Endothelial cell of umbilical vein (primary cell): ENCODE measurements at regions not wholly inside any gene's neighbourhood (a gene's known extent, or its start where the extent isn't known, plus 50 kb on each side); places are given as distances from the start of the nearest gene placed in this dataset.

Experiments used
- BruUV-seq: library from RNA; stranded (reverse); fragments of 400-500 nt; replicated peaks from 2 replicates; lab custom pipeline; 2021; lab: Mats Ljungman, UMichigan
- CTCF ChIA-PET: fragments of 300-600, 350-600 bp; sonication (Branson Sonifier 250); formaldehyde crosslinking; loops from one replicate; lab custom pipeline; 2021; ENCODE audit warnings: antibody characterized with exemption, inconsistent platforms; lab: Charles Lee
- POLR2A ChIA-PET: fragments of 300-600, 350-600 bp; sonication (Branson Sonifier 250); formaldehyde crosslinking; loops from one replicate; lab custom pipeline; 2021; ENCODE audit warnings: antibody characterized with exemption, inconsistent platforms; lab: Charles Lee
- DNase-seq: peaks from one replicate; pipeline ENCODE4 v3.0.0-alpha.2; 2011; ENCODE audit warnings: low read depth, low spot score
- FAIRE-seq: peaks from 2 replicates; lab custom pipeline; 2011; peaks lifted over from hg19 to GRCh38; lab: Jason Lieb, UNC
- H2AFZ ChIP-seq: 2 replicates; pipeline ENCODE4 v1.6.0; 2012; ENCODE audit warnings: low read depth, low read length, control low read depth, inconsistent platforms
- H3K27ac ChIP-seq: 2 replicates; pipeline ENCODE4 v1.5.1; 2011; ENCODE audit warnings: low read depth, mild to moderate bottlenecking, control low read depth, low read length, moderate library complexity; ENCODE audit not compliant: insufficient read depth
- H3K27me3 ChIP-seq, 2 experiments: 2 replicates each; pipeline versions ENCODE4 v1.6.0 to v1.6.1; 2011; ENCODE audit warnings: low read length in 2 of 2, mixed read lengths in 1 of 2; ENCODE audit not compliant: control insufficient read depth in 2 of 2, insufficient read depth in 2 of 2
- H3K36me3 ChIP-seq, 2 experiments: 2 replicates in 1 of 2; 3 replicates in 1 of 2; pipeline ENCODE4 v1.5.1; 2011; ENCODE audit warnings: low read length in 2 of 2, mild to moderate bottlenecking in 1 of 2, moderate library complexity in 1 of 2; ENCODE audit not compliant: control insufficient read depth in 2 of 2, insufficient read depth in 2 of 2; ENCODE audit errors: extremely low read depth in 1 of 2
- H3K4me1 ChIP-seq: 3 replicates; pipeline ENCODE4 v1.5.1; 2011; ENCODE audit warnings: mild to moderate bottlenecking, low read length; ENCODE audit not compliant: control insufficient read depth, insufficient read depth; ENCODE audit errors: extremely low read depth
- H3K4me2 ChIP-seq: 2 replicates; pipeline ENCODE4 v1.6.1; 2011; ENCODE audit warnings: low read length, control low read depth, mixed read lengths; ENCODE audit not compliant: insufficient read depth
- H3K4me3 ChIP-seq, 3 experiments: fragments of 200-600 bp in 1 of 3; sonication (generic), shearing (Covaris generic) in 1 of 3; replicated peaks in 1 of 3; 2 replicates each; pipeline ENCODE4 v1.5.1; 2011 to 2016; ENCODE audit warnings: control low read depth in 3 of 3, low read length in 3 of 3, mild to moderate bottlenecking in 2 of 3, inconsistent platforms in 1 of 3, low read depth in 1 of 3, moderate library complexity in 1 of 3; ENCODE audit not compliant: insufficient read depth in 1 of 3
- H3K79me2 ChIP-seq: 2 replicates; pipeline ENCODE4 v1.6.0; 2012; ENCODE audit warnings: low read length, inconsistent platforms; ENCODE audit not compliant: control insufficient read depth, insufficient read depth
- H3K9ac ChIP-seq: replicated peaks from 2 replicates; pipeline ENCODE3; 2011; ENCODE audit warnings: low read length, control low read depth; ENCODE audit not compliant: insufficient read depth; ENCODE audit errors: extremely low read depth
- H3K9me1 ChIP-seq: replicated peaks from 3 replicates; pipeline ENCODE4 v1.6.0; 2011; ENCODE audit warnings: mild to moderate bottlenecking, low read length; ENCODE audit not compliant: control insufficient read depth, insufficient read depth; ENCODE audit errors: extremely low read depth
- H3K9me3 ChIP-seq: replicated peaks from 2 replicates; pipeline ENCODE4 v1.5.1; 2012; ENCODE audit warnings: low read length, inconsistent platforms; ENCODE audit not compliant: control insufficient read depth, insufficient read depth
- H4K20me1 ChIP-seq: replicated peaks from 2 replicates; pipeline ENCODE3; 2011; ENCODE audit warnings: mild to moderate bottlenecking, low read length; ENCODE audit not compliant: control insufficient read depth, insufficient read depth; ENCODE audit errors: extremely low read depth
- CTCF ChIP-seq, 2 donors: IDR thresholded peaks; 1 replicate in 1 of 2; 2 replicates in 1 of 2; pipeline ENCODE4 v1.5.1; 2011; ENCODE audit warnings: low read length in 2 of 2, mild to moderate bottlenecking in 2 of 2, moderate library complexity in 2 of 2, control low read depth in 1 of 2, inconsistent platforms in 1 of 2, low read depth in 1 of 2; ENCODE audit not compliant: insufficient read depth in 1 of 2; ENCODE audit errors: extremely low read depth in 1 of 2
- EZH2 ChIP-seq: IDR thresholded peaks from 2 replicates; pipeline ENCODE4 v1.6.1; 2012; ENCODE audit warnings: borderline replicate concordance, low read depth, mild to moderate bottlenecking, moderate library complexity, low read length, inconsistent platforms; ENCODE audit not compliant: severe bottlenecking
- FOS ChIP-seq: IDR thresholded peaks from 2 replicates; pipeline ENCODE4 v1.6.1; 2011; ENCODE audit warnings: mild to moderate bottlenecking, low read length, moderate library complexity, borderline replicate concordance; ENCODE audit not compliant: insufficient read depth
- GATA2 ChIP-seq: IDR thresholded peaks from 2 replicates; pipeline ENCODE4 v1.7.0; 2011; ENCODE audit warnings: low read depth, mild to moderate bottlenecking, moderate library complexity, mixed read lengths, low read length; ENCODE audit not compliant: insufficient read length, insufficient read depth
- JUN ChIP-seq: IDR thresholded peaks from 2 replicates; pipeline ENCODE4 v1.6.1; 2011; ENCODE audit warnings: borderline replicate concordance, low read depth; ENCODE audit not compliant: insufficient read length, insufficient read depth
- MAX ChIP-seq: IDR thresholded peaks from 2 replicates; pipeline ENCODE4 v1.6.1; 2011; ENCODE audit not compliant: insufficient read depth, insufficient read length
- MYC ChIP-seq: IDR thresholded peaks from one replicate; pipeline ENCODE4 v1.6.1; 2011; ENCODE audit warnings: mild to moderate bottlenecking, low read depth, low read length
- POLR2A ChIP-seq: IDR thresholded peaks from 2 replicates; pipeline ENCODE4 v1.6.1; 2012; ENCODE audit warnings: low read depth, mild to moderate bottlenecking, control low read depth, low read length
- POLR2AphosphoS5 ChIP-seq: IDR thresholded peaks from 2 replicates; pipeline ENCODE4 v1.6.1; 2012; ENCODE audit warnings: low read depth, mild to moderate bottlenecking, control low read depth, low read length, moderate library complexity; ENCODE audit not compliant: insufficient read depth
- dilution Hi-C: fragments of 300-500 bp; cut with MboI; formaldehyde crosslinking; loops from one replicate; pipeline ENCODE4 v1.15.0; 2019; ENCODE audit warnings: low sequenced_read_pairs; ENCODE audit not compliant: extremely low pct_ligation_motif_present
- intact Hi-C: fragments of 100-400 bp; cut with micrococcal nuclease; formaldehyde crosslinking; loops from one replicate; pipeline ENCODE4 v1.10.0; 2022

GRCh38 chr4:53712408-53713020 lies 121.2 kb upstream of the LNX1 start:
- H3K36me3 ChIP-seq: no peaks in the 10 kb centered on the region
- no TSS peak for BruUV-seq
- ChIA-PET POLR2A (no interaction called here), CTCF (interaction anchor here (0.9 to 1.6 kb wide), 3 partner anchors 9 to 522 kb away, joined by 3 to 6 read pairs (median 5); no protein-coding TSS in a partner anchor)
- H3K9ac ChIP-seq: no peak overlapping the region
- H3K9me1 ChIP-seq: no peaks in the 10 kb centered on the region
- no peaks in the 10 kb centered on the region for H3K9me3 ChIP-seq
- intact Hi-C loops (no loop called here), dilution Hi-C loops (no loop called here)
- DNase-seq (no peak), FAIRE-seq (no peak)
- H3K79me2 ChIP-seq: no peaks in the 10 kb centered on the region
- no peak overlapping the region for H3K27ac ChIP-seq
- H3K27me3 ChIP-seq: peaks cover 2 to 3% of the 10 kb centered on the region in 2 experiments
- no peak for TF ChIP-seq GATA2
- TF ChIP-seq POLR2A: no peak
- no peaks in the 10 kb centered on the region for H3K4me1 ChIP-seq
- no peak overlapping the region for H3K4me2 ChIP-seq
- no peaks in the 10 kb centered on the region for H4K20me1 ChIP-seq
- H3K4me3 ChIP-seq: no peak overlapping the region
- H2AFZ ChIP-seq: no peak overlapping the region

- H3K4me2 ChIP-seq: no peak overlapping the region
- H3K9me3 ChIP-seq: no peaks in the 10 kb centered on the region
- TF ChIP-seq JUN (no peak), MAX (no peak), POLR2AphosphoS5 (no peak), EZH2 (no peak), FOS (no peak), MYC (no peak), POLR2A (no peak), CTCF (IDR thresholded peaks at IDR 0.05; ENCODE audit: extremely low read depth in 1 of 2, insufficient read depth in 1 of 2, low read depth in 1 of 2, low read length in 2 of 2) (no peak)
- no peaks in the 10 kb centered on the region for H3K79me2 ChIP-seq
- DNase-seq (no peak), FAIRE-seq (no peak)
- ChIA-PET POLR2A (no interaction called here), CTCF (interaction anchor here (0.5 to 1.6 kb wide), 4 partner anchors 9 to 522 kb away, joined by 3 to 6 read pairs (median 4); no protein-coding TSS in a partner anchor)
- dilution Hi-C loops (no loop called here), intact Hi-C loops (no loop called here)
- no peaks in the 10 kb centered on the region for H3K4me1 ChIP-seq
- H3K27me3 ChIP-seq: peaks cover 2 to 3% of the 10 kb centered on the region in 2 experiments
- no TSS peak for BruUV-seq
- no peaks in the 10 kb centered on the region for H3K36me3 ChIP-seq
- H3K9ac ChIP-seq: no peak overlapping the region
- no peak overlapping the region for H3K4me3 ChIP-seq
- no peak overlapping the region for H2AFZ ChIP-seq
- H3K9me1 ChIP-seq: no peaks in the 10 kb centered on the region
- H3K27ac ChIP-seq: no peak overlapping the region
- H4K20me1 ChIP-seq: no peaks in the 10 kb centered on the region
Measured at GRCh38 chr4:53711926-53712325, 120.6 kb upstream of the LNX1 start.
